CD14-positive monocyte (primary cell): ENCODE measurements at regions not wholly inside any gene's neighbourhood (a gene's known extent, or its start where the extent isn't known, plus 50 kb on each side); places are given as distances from the start of the nearest gene placed in this dataset.

ENCODE experiments used
- DNase-seq, 3 donors: peaks; one replicate each; pipeline ENCODE4 v3.0.0-alpha.2; 2011 to 2022
- H2AFZ ChIP-seq: 2 replicates; pipeline ENCODE4 v1.6.0; 2012; ENCODE audit warnings: mild to moderate bottlenecking, low read depth, low read length, inconsistent platforms; ENCODE audit not compliant: insufficient read depth, poor library complexity, severe bottlenecking
- H3K27ac ChIP-seq, 2 donors: 1 replicate in 1 of 2; 2 replicates in 1 of 2; pipeline ENCODE4 v1.5.1; 2012 to 2013; ENCODE audit warnings: low read length in 2 of 2, control low read depth in 1 of 2, inconsistent platforms in 1 of 2, low read depth in 1 of 2, mild to moderate bottlenecking in 1 of 2
- H3K27me3 ChIP-seq, 2 donors: one replicate each; pipeline versions ENCODE4 v1.6.0 to v1.6.1; 2011 to 2013; ENCODE audit warnings: low read length in 2 of 2; ENCODE audit not compliant: control insufficient read depth in 2 of 2, insufficient read depth in 2 of 2
- H3K36me3 ChIP-seq, 2 donors: replicated peaks in 1 of 2; 1 replicate in 1 of 2; 2 replicates in 1 of 2; pipeline versions ENCODE4 v1.5.1 to v1.6.1; 2012 to 2013; ENCODE audit warnings: low read length in 2 of 2, control low read depth in 1 of 2, inconsistent platforms in 1 of 2, mild to moderate bottlenecking in 1 of 2; ENCODE audit not compliant: insufficient read depth in 2 of 2, control insufficient read depth in 1 of 2
- H3K4me1 ChIP-seq, 2 donors: 1 replicate in 1 of 2; 2 replicates in 1 of 2; pipeline versions ENCODE4 v1.5.1 to v1.6.1; 2012 to 2013; ENCODE audit warnings: low read length in 2 of 2, control low read depth in 1 of 2, inconsistent platforms in 1 of 2, mild to moderate bottlenecking in 1 of 2, moderate library complexity in 1 of 2; ENCODE audit not compliant: insufficient read depth in 2 of 2, control insufficient read depth in 1 of 2
- H3K4me2 ChIP-seq: replicated peaks from 2 replicates; pipeline ENCODE3; 2012; ENCODE audit warnings: low read length, moderate library complexity, mild to moderate bottlenecking; ENCODE audit not compliant: poor library complexity, severe bottlenecking; ENCODE audit errors: extremely low read depth
- H3K4me3 ChIP-seq, 3 experiments: fragments of 200-600 bp in 1 of 3; sonication (generic) in 1 of 3; replicated peaks in 1 of 3; 1 replicate in 2 of 3; 2 replicates in 1 of 3; pipeline ENCODE4 v1.5.1; 2011 to 2013; ENCODE audit warnings: low read length in 3 of 3, mild to moderate bottlenecking in 3 of 3, control low read depth in 2 of 3, low read depth in 2 of 3, inconsistent platforms in 1 of 3, moderate library complexity in 1 of 3
- H3K79me2 ChIP-seq: 2 replicates; pipeline ENCODE4 v1.6.0; 2012; ENCODE audit warnings: mild to moderate bottlenecking, control low read depth, inconsistent platforms, low read length, moderate library complexity; ENCODE audit not compliant: insufficient read depth
- H3K9ac ChIP-seq: 2 replicates; pipeline ENCODE4 v1.6.0; 2017; ENCODE audit warnings: low read length, mild to moderate bottlenecking; ENCODE audit not compliant: insufficient read depth, poor library complexity, severe bottlenecking
- H3K9me3 ChIP-seq, 2 donors: replicated peaks in 1 of 2; 1 replicate in 1 of 2; 2 replicates in 1 of 2; pipeline versions ENCODE4 v1.5.1 to v1.6.1; 2012 to 2013; ENCODE audit warnings: low read length in 2 of 2, control low read depth in 1 of 2; ENCODE audit not compliant: control insufficient read depth in 1 of 2, insufficient read depth in 1 of 2
- H4K20me1 ChIP-seq: 2 replicates; pipeline ENCODE4 v1.6.0; 2012; ENCODE audit warnings: mild to moderate bottlenecking, low read length, control low read depth, moderate library complexity; ENCODE audit not compliant: insufficient read depth
- H3K27ac Mint-ChIP-seq, 7 donors: one replicate each; pipeline ENCODE4 v1.8.0; 2020; ENCODE audit warnings: mild to moderate bottlenecking in 7 of 7, mixed read lengths in 7 of 7, moderate library complexity in 6 of 7, inconsistent platforms in 2 of 7
- H3K27me3 Mint-ChIP-seq, 3 donors: one replicate each; pipeline ENCODE4 v1.8.0; 2021 to 2022; ENCODE audit warnings: low read depth in 3 of 3, mild to moderate bottlenecking in 3 of 3, mixed read lengths in 3 of 3, moderate library complexity in 3 of 3, inconsistent platforms in 1 of 3
- H3K36me3 Mint-ChIP-seq, 2 donors: one replicate each; pipeline ENCODE4 v1.8.0; 2020; ENCODE audit warnings: mixed read lengths in 2 of 2, inconsistent platforms in 1 of 2, mild to moderate bottlenecking in 1 of 2
- H3K4me1 Mint-ChIP-seq: one replicate; pipeline ENCODE4 v1.8.0; 2020; ENCODE audit warnings: mild to moderate bottlenecking, mixed read lengths
- H3K4me3 Mint-ChIP-seq, 2 donors: one replicate each; pipeline ENCODE4 v1.8.0; 2020; ENCODE audit warnings: mild to moderate bottlenecking in 2 of 2, mixed read lengths in 2 of 2, moderate library complexity in 1 of 2
- H3K9me3 Mint-ChIP-seq, 7 donors: one replicate each; pipeline ENCODE4 v1.8.0; 2020 to 2022; ENCODE audit warnings: mixed read lengths in 7 of 7, mild to moderate bottlenecking in 6 of 7, moderate library complexity in 6 of 7, inconsistent platforms in 2 of 7
- CTCF ChIP-seq: fragments of 200-600 bp; IDR thresholded peaks from one replicate; pipeline ENCODE4 v1.8.0; 2022; ENCODE audit warnings: antibody characterized with exemption, mild to moderate bottlenecking
- WGBS: methylation state at CpG from one replicate; pipeline ENCODE4 v1.1.5; 2013; ENCODE audit warnings: missing lambda C conversion rate; ENCODE audit not compliant: insufficient coverage; 5-methylcytosine and 5-hydroxymethylcytosine counted together
- intact Hi-C, 2 donors: fragments of 100-400 bp; cut with micrococcal nuclease; formaldehyde crosslinking; loops; one replicate each; pipeline versions ENCODE4 v1.15.0 to v1.15.1; 2023

- no peaks in the 10 kb centered on the region for H4K20me1 ChIP-seq
- no peaks in the 10 kb centered on the region for H3K4me1 ChIP-seq
- Mint-ChIP-seq H3K27me3 (no peaks in the 10 kb centered on the region), H3K36me3 (no peaks in the 10 kb centered on the region), H3K4me1 (no peaks in the 10 kb centered on the region), H3K27ac (no peak overlapping the region), H3K4me3 (no peak overlapping the region), H3K9me3 (peaks cover 0 to 4% (median 0%) of the 10 kb centered on the region in 7 donors)
- H3K27me3 ChIP-seq, result no peaks in the 10 kb centered on the region
- H3K4me2 ChIP-seq, result no peak overlapping the region
- intact Hi-C loops, result no loop called here
- peaks cover 4 to 6% of the 10 kb centered on the region in 2 donors for H3K9me3 ChIP-seq
- no peaks in the 10 kb centered on the region for H3K79me2 ChIP-seq
- H3K9ac ChIP-seq, result no peak overlapping the region
- no peak for TF ChIP-seq CTCF
- no peak overlapping the region for H2AFZ ChIP-seq
- H3K27ac ChIP-seq, result no peak overlapping the region
- H3K4me3 ChIP-seq, result no peak overlapping the region
- no peaks in the 10 kb centered on the region for H3K36me3 ChIP-seq
- DNase-seq, result no peak
- WGBS, result 86% methylated on average over 1 of the region's 2 CpGs
These were observed 539.3 kb downstream of the LIG4 start for GRCh38 chr13:107675847-107676550.

- H3K4me3 Mint-ChIP-seq, result no peak overlapping the region
- TF ChIP-seq CTCF, result no peak
- H3K36me3 ChIP-seq, result no peaks in the 10 kb centered on the region
- H3K36me3 Mint-ChIP-seq, result no peaks in the 10 kb centered on the region
- H3K4me1 Mint-ChIP-seq, result no peaks in the 10 kb centered on the region
- no peaks in the 10 kb centered on the region for H3K79me2 ChIP-seq
- H3K4me1 ChIP-seq, result no peaks in the 10 kb centered on the region
- no peaks in the 10 kb centered on the region for H4K20me1 ChIP-seq
- no peak for DNase-seq
- H2AFZ ChIP-seq, result no peak overlapping the region
- intact Hi-C loops, result no loop called here
- H3K9me3 Mint-ChIP-seq, result peaks cover 0 to 1% (median 0%) of the 10 kb centered on the region in 7 donors
- no peak overlapping the region for H3K4me3 ChIP-seq
- WGBS, result 80% methylated on average over 2 of the region's 8 CpGs
- H3K9ac ChIP-seq, result no peak overlapping the region
- no peak overlapping the region for H3K4me2 ChIP-seq
- no peak overlapping the region for H3K27ac ChIP-seq
- no peaks in the 10 kb centered on the region for H3K9me3 ChIP-seq
- no peak overlapping the region for H3K27ac Mint-ChIP-seq
- H3K27me3 ChIP-seq, result no peaks in the 10 kb centered on the region
- H3K27me3 Mint-ChIP-seq, result peaks cover 0 to 2% (median 0%) of the 10 kb centered on the region in 3 donors
These were observed 545.8 kb downstream of the LIG4 start for GRCh38 chr13:107669391-107669993.
